Brain pericyte (primary cell): ENCODE measurements at regions not wholly inside any gene's neighbourhood (a gene's known extent, or its start where the extent isn't known, plus 50 kb on each side); places are given as distances from the start of the nearest gene placed in this dataset.

ENCODE experiments used
- DNase-seq: peaks from one replicate; pipeline ENCODE4 v3.0.0-alpha.2; 2012; ENCODE audit warnings: low read depth, low spot score

- no peak for DNase-seq
Measured at GRCh38 chr20:7505152-7505834, 435.0 kb downstream of the HAO1 start.

- no peak for DNase-seq
Measured at GRCh38 chr20:7505835-7506221, 434.4 kb downstream of the HAO1 start.

- DNase-seq: no peak
Measured at GRCh38 chr20:7516621-7517111, 423.6 kb downstream of the HAO1 start.

GRCh38 chr20:7520361-7520760 is 419.9 kb downstream of the HAO1 start:
- no peak for DNase-seq

- no peak for DNase-seq
Measured at GRCh38 chr20:7523288-7523687, 417.0 kb downstream of the HAO1 start.

GRCh38 chr20:7540018-7540417 is 400.2 kb downstream of the HAO1 start:
- DNase-seq: no peak

- DNase-seq: no peak
Measured at GRCh38 chr20:7540923-7541322, 399.3 kb downstream of the HAO1 start.

- DNase-seq: no peak
Measured at GRCh38 chr20:7571101-7571500, 369.2 kb downstream of the HAO1 start.

GRCh38 chr20:7571521-7572055 is 368.7 kb downstream of the HAO1 start:
- no peak for DNase-seq

GRCh38 chr20:7579888-7580287 is 360.4 kb downstream of the HAO1 start:
- no peak for DNase-seq

- DNase-seq: no peak
Measured at GRCh38 chr20:7585126-7585679, 355.1 kb downstream of the HAO1 start.

GRCh38 chr20:7586481-7586880 is 353.8 kb downstream of the HAO1 start:
- no peak for DNase-seq

- no peak for DNase-seq
Measured at GRCh38 chr20:7589164-7589563, 351.1 kb downstream of the HAO1 start.

GRCh38 chr20:7596541-7596940 is 343.7 kb downstream of the HAO1 start:
- DNase-seq: no peak

- no peak for DNase-seq
Measured at GRCh38 chr20:7601431-7601830, 338.8 kb downstream of the HAO1 start.

GRCh38 chr20:7606941-7607340 is 333.3 kb downstream of the HAO1 start:
- DNase-seq: no peak

GRCh38 chr20:7608250-7608649 is 332.0 kb downstream of the HAO1 start:
- DNase-seq: no peak

GRCh38 chr20:7609251-7609650 is 331.0 kb downstream of the HAO1 start:
- no peak for DNase-seq

GRCh38 chr20:7610681-7611080 is 329.6 kb downstream of the HAO1 start:
- DNase-seq: no peak

GRCh38 chr20:7617797-7618196 is 322.5 kb downstream of the HAO1 start:
- DNase-seq: no peak

GRCh38 chr20:7622399-7622961 is 317.8 kb downstream of the HAO1 start:
- DNase-seq: no peak

GRCh38 chr20:7624886-7625285 is 315.4 kb downstream of the HAO1 start:
- no peak for DNase-seq
